Esophagus squamous epithelium (tissue), 5 donors: ENCODE measurements at regions not wholly inside any gene's neighbourhood (a gene's known extent, or its start where the extent isn't known, plus 50 kb on each side); places are given as distances from the start of the nearest gene placed in this dataset.

Source experiments
- DNase-seq: peaks from one replicate; lab custom pipeline; 2025; lab: John Stamatoyannopoulos, UW
- H3K27ac ChIP-seq, 4 donors: fragments of 200-600 bp; sonication (generic); one replicate each; pipeline ENCODE4 v1.5.1; 2016 to 2019; ENCODE audit warnings: mild to moderate bottlenecking in 1 of 4
- H3K27me3 ChIP-seq, 4 donors: fragments of 200-600 bp; sonication (generic); 1 replicate in 3 of 4; 2 replicates in 1 of 4; pipeline versions ENCODE4 v1.5.1 to v1.6.0; 2017 to 2021; ENCODE audit warnings: antibody characterized with exemption in 1 of 4
- H3K36me3 ChIP-seq, 3 donors: fragments of 200-600 bp; sonication (generic); one replicate each; pipeline ENCODE4 v1.5.1; 2016 to 2019
- H3K4me1 ChIP-seq, 3 donors: fragments of 200-600 bp; sonication (generic); one replicate each; pipeline ENCODE4 v1.5.1; 2017 to 2019
- H3K4me3 ChIP-seq, 4 donors: fragments of 200-600 bp; sonication (generic); 1 replicate in 3 of 4; 2 replicates in 1 of 4; pipeline ENCODE4 v1.5.1; 2016 to 2019; ENCODE audit warnings: mild to moderate bottlenecking in 2 of 4, moderate library complexity in 1 of 4
- H3K9me3 ChIP-seq, 3 donors: fragments of 200-600 bp; sonication (generic); one replicate each; pipeline ENCODE4 v1.5.1; 2016 to 2019
- POLR2A ChIP-seq, 4 donors: fragments of 450-650 bp; IDR thresholded peaks; one replicate each; pipeline ENCODE4 v1.6.1; 2017; ENCODE audit warnings: antibody characterized with exemption in 4 of 4, mild to moderate bottlenecking in 4 of 4, moderate library complexity in 3 of 4
- WGBS, 2 donors: methylation state at CpG; one replicate each; pipeline ENCODE4 v1.1.5; 2018; 5-methylcytosine and 5-hydroxymethylcytosine counted together
- intact Hi-C: fragments of 100-400 bp; cut with DNase I; formaldehyde crosslinking; loops from one replicate; pipeline ENCODE4 v1.15.0; 2022
- TF ChIP-seq, protein P1 (sequence below), 6 experiments: fragments of 450-650 bp in 4 of 6; fragments of 200-600 bp in 2 of 6; sonication (generic) in 2 of 6; IDR thresholded peaks; one replicate each; pipeline ENCODE4 v1.5.1; 2016 to 2019; ENCODE audit warnings: antibody characterized with exemption in 6 of 6, mild to moderate bottlenecking in 4 of 6, moderate library complexity in 4 of 6
- donor health status: DM: yes; HTN: yes; CAD: no.

- H3K36me3 ChIP-seq = no peaks in the 10 kb centered on the region
- H3K4me3 ChIP-seq = no peak overlapping the region
- WGBS, 2 donors = 9 to 29% methylated on average over 5 of the region's 5 CpGs
- intact Hi-C loops = no loop called here
- DNase-seq = no peak
- H3K27ac ChIP-seq = no peak overlapping the region
- no peaks in the 10 kb centered on the region for H3K4me1 ChIP-seq
- peaks cover 0 to 16% (median 14%) of the 10 kb centered on the region in 3 donors for H3K9me3 ChIP-seq
- H3K27me3 ChIP-seq = peaks cover 0 to 60% (median 0%) of the 10 kb centered on the region in 4 donors
- TF ChIP-seq, protein P1, sequence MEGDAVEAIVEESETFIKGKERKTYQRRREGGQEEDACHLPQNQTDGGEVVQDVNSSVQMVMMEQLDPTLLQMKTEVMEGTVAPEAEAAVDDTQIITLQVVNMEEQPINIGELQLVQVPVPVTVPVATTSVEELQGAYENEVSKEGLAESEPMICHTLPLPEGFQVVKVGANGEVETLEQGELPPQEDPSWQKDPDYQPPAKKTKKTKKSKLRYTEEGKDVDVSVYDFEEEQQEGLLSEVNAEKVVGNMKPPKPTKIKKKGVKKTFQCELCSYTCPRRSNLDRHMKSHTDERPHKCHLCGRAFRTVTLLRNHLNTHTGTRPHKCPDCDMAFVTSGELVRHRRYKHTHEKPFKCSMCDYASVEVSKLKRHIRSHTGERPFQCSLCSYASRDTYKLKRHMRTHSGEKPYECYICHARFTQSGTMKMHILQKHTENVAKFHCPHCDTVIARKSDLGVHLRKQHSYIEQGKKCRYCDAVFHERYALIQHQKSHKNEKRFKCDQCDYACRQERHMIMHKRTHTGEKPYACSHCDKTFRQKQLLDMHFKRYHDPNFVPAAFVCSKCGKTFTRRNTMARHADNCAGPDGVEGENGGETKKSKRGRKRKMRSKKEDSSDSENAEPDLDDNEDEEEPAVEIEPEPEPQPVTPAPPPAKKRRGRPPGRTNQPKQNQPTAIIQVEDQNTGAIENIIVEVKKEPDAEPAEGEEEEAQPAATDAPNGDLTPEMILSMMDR (IDR thresholded peaks at IDR 0.05) = no peak
- no peak for TF ChIP-seq POLR2A (IDR thresholded peaks at IDR 0.05)
These were observed 219.9 kb upstream of the NLRP1 start for GRCh38 chr17:5804251-5804650.

GRCh38 chr17:5809056-5809455 is 224.7 kb upstream of the NLRP1 start:
- Histone ChIP-seq H3K27ac (no peak overlapping the region), H3K9me3 (peaks cover 0 to 42% (median 36%) of the 10 kb centered on the region in 3 donors), H3K4me3 (no peak overlapping the region), H3K27me3 (peaks cover 0 to 34% (median 0%) of the 10 kb centered on the region in 4 donors), H3K4me1 (no peaks in the 10 kb centered on the region), H3K36me3 (no peaks in the 10 kb centered on the region)
- 100% methylated on average over 1 of the region's 1 CpG; no CpG with 5 or more reads in 1 of the 2 donors for WGBS, 2 donors
- TF ChIP-seq, protein P1 (IDR thresholded peaks at IDR 0.05) = no peak
- no peak for TF ChIP-seq POLR2A (IDR thresholded peaks at IDR 0.05)
- intact Hi-C loops = no loop called here
- no peak for DNase-seq

DNA sequence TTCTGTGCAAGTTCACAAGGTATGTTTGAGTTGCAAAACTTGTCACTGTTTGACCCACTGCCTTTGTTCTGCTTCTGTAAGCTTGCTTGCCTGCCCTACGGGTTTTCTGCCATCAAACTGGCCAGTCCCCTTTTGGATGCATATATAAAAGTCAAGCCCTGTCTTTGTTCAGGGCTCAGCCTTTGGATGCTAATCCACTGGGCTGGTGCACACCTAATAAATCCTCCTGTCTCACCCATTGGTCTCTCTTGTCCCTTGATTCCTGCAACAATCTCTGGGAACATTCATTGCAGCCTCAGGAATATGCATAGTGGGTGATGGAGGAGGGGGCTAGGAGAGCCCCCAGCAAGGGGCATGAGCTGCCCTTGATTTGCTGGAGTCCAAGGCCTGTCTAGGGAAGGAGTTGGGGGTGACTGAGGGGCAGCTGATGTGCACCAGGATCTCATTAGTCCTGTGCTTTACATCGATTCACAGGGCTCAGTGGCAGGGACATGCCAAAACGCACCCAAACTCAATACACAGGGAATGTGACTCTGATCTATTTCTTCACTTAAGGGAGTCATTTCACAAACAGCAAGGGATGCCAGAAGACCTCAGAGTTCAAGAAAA is 225.4 kb upstream of the NLRP1 start:
- WGBS, 2 donors = 73 to 75% methylated on average over 3 of the region's 3 CpGs
- Histone ChIP-seq H3K4me3 (no peak overlapping the region), H3K9me3 (peaks cover 0 to 42% (median 36%) of the 10 kb centered on the region in 3 donors), H3K27ac (no peak overlapping the region), H3K4me1 (no peaks in the 10 kb centered on the region), H3K36me3 (no peaks in the 10 kb centered on the region), H3K27me3 (peaks cover 0 to 34% (median 0%) of the 10 kb centered on the region in 4 donors)
- no peak for DNase-seq
- intact Hi-C loops = no loop called here
- TF ChIP-seq POLR2A (IDR thresholded peaks at IDR 0.05) = no peak
- TF ChIP-seq, protein P1 (IDR thresholded peaks at IDR 0.05) = no peak

GRCh38 chr17:5812590-5812989 is 228.3 kb upstream of the NLRP1 start:
- DNase-seq = no peak
- no peak for TF ChIP-seq POLR2A (IDR thresholded peaks at IDR 0.05)
- TF ChIP-seq, protein P1 (IDR thresholded peaks at IDR 0.05) = no peak
- intact Hi-C loops = no loop called here
- 71 to 80% methylated on average over 5 of the region's 5 CpGs for WGBS, 2 donors
- no peaks in the 10 kb centered on the region for H3K36me3 ChIP-seq
- H3K27me3 ChIP-seq = peaks cover 0 to 41% (median 0%) of the 10 kb centered on the region in 4 donors
- H3K4me1 ChIP-seq = no peaks in the 10 kb centered on the region
- H3K9me3 ChIP-seq = peaks cover 0 to 42% (median 36%) of the 10 kb centered on the region in 3 donors
- no peak overlapping the region for H3K27ac ChIP-seq
- no peak overlapping the region for H3K4me3 ChIP-seq

DNA sequence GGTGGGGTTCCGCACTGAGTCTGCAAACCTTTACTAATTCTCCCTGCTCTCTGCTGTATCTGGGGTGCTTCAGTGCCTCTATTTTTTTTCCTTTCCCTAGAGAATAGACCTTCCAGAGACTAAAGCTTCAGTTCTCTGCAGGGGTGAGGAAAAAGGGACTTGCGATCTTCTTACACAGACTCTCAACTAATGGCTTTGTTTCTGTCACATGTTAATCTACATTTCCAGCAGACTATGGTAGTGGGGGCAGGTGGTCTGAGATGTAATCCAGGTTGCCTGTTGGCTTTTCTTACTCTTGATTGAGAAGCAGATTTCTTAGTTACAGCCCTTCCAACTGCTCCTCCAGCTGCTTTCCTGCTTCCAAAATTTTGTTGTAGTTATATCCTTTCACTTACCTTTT is 229.0 kb upstream of the NLRP1 start:
- H3K27me3 ChIP-seq = peaks cover 0 to 40% (median 0%) of the 10 kb centered on the region in 4 donors
- no peak for DNase-seq
- WGBS, 2 donors = 80 to 88% methylated on average over 2 of the region's 2 CpGs
- H3K4me3 ChIP-seq = no peak overlapping the region
- H3K9me3 ChIP-seq = peaks cover 0 to 36% (median 32%) of the 10 kb centered on the region in 3 donors
- H3K27ac ChIP-seq = no peak overlapping the region
- intact Hi-C loops = no loop called here
- no peaks in the 10 kb centered on the region for H3K36me3 ChIP-seq
- no peaks in the 10 kb centered on the region for H3K4me1 ChIP-seq
- TF ChIP-seq, protein P1 (IDR thresholded peaks at IDR 0.05) = no peak
- no peak for TF ChIP-seq POLR2A (IDR thresholded peaks at IDR 0.05)
